NB4 (cell line): ENCODE measurements at regions not wholly inside any gene's neighbourhood (a gene's known extent, or its start where the extent isn't known, plus 50 kb on each side); places are given as distances from the start of the nearest gene placed in this dataset.
"Not testable (repeated sequence)": the region's sequence is repeated elsewhere in the genome, so short reads cannot be mapped to it uniquely, and the experiment has no call there.

Experiments
- DNase-seq: peaks from one replicate; pipeline ENCODE4 v3.0.0; 2010; ENCODE audit warnings: low read depth
- H3K4me3 ChIP-seq: one replicate; pipeline ENCODE4 v1.5.1; 2011; ENCODE audit warnings: mild to moderate bottlenecking, low read depth, low read length, moderate library complexity
- MYC ChIP-seq: IDR thresholded peaks from 2 replicates; pipeline ENCODE4 v1.6.1; 2011; ENCODE audit warnings: low read depth, low read length
- POLR2A ChIP-seq: IDR thresholded peaks from 2 replicates; pipeline ENCODE4 v1.6.1; 2011; ENCODE audit warnings: mild to moderate bottlenecking; ENCODE audit not compliant: insufficient read length; ENCODE audit errors: extremely low read depth
- TF ChIP-seq, protein P1 (sequence below): IDR thresholded peaks from one replicate; pipeline ENCODE4 v1.5.1; 2012; ENCODE audit warnings: low read depth, low read length
- TF ChIP-seq, protein P2 (sequence below): IDR thresholded peaks from 2 replicates; pipeline ENCODE4 v1.6.1; 2011; ENCODE audit warnings: low read depth, low read length

DNA sequence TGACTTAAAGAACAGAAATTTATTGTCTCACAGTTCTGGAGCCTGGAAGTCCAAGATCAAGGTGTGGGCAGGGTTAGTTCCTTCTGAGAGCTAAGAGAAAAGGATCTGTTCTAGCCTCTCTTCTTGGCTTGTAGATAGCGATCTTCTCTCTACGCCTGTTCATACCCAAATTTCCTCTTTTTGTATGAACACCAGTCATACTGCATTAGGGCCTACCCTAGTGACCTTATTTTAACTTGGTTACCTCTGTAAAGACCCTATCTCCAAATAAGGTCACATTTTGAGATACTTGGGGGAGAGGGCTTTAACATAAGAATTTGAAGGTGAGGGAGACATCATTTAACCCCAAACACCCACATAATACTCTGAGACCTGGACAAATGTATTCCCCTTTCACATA lies 55.6 kb upstream of the SPP1 start:
- no peak for TF ChIP-seq MYC
- no peak overlapping the region for H3K4me3 ChIP-seq
- DNase-seq = peak; percentile 47

DNA sequence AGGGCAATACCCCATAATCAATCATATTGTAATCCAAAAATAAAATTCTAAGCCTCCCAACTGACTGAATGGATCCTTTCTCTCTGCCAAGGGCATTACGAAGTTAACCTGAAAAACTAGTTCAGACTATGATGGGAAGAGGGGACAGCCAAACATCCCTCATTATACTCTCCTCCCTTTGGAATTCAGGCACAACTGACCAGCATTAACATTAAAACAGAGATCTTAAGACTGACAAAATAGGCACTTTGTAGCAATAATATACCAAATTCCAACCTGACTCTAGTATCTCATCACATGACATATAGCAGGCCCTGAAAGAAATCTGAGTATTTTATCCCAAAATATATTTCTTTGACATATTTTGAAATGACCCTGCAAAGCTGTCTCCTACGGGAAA lies 55.0 kb upstream of the SPP1 start:
- no peak for DNase-seq
- TF ChIP-seq POLR2A = no peak
- no peak for TF ChIP-seq MYC
- TF ChIP-seq, protein P1, sequence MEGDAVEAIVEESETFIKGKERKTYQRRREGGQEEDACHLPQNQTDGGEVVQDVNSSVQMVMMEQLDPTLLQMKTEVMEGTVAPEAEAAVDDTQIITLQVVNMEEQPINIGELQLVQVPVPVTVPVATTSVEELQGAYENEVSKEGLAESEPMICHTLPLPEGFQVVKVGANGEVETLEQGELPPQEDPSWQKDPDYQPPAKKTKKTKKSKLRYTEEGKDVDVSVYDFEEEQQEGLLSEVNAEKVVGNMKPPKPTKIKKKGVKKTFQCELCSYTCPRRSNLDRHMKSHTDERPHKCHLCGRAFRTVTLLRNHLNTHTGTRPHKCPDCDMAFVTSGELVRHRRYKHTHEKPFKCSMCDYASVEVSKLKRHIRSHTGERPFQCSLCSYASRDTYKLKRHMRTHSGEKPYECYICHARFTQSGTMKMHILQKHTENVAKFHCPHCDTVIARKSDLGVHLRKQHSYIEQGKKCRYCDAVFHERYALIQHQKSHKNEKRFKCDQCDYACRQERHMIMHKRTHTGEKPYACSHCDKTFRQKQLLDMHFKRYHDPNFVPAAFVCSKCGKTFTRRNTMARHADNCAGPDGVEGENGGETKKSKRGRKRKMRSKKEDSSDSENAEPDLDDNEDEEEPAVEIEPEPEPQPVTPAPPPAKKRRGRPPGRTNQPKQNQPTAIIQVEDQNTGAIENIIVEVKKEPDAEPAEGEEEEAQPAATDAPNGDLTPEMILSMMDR = no peak
- TF ChIP-seq, protein P2, sequence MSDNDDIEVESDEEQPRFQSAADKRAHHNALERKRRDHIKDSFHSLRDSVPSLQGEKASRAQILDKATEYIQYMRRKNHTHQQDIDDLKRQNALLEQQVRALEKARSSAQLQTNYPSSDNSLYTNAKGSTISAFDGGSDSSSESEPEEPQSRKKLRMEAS = no peak
- H3K4me3 ChIP-seq = no peak overlapping the region

DNA sequence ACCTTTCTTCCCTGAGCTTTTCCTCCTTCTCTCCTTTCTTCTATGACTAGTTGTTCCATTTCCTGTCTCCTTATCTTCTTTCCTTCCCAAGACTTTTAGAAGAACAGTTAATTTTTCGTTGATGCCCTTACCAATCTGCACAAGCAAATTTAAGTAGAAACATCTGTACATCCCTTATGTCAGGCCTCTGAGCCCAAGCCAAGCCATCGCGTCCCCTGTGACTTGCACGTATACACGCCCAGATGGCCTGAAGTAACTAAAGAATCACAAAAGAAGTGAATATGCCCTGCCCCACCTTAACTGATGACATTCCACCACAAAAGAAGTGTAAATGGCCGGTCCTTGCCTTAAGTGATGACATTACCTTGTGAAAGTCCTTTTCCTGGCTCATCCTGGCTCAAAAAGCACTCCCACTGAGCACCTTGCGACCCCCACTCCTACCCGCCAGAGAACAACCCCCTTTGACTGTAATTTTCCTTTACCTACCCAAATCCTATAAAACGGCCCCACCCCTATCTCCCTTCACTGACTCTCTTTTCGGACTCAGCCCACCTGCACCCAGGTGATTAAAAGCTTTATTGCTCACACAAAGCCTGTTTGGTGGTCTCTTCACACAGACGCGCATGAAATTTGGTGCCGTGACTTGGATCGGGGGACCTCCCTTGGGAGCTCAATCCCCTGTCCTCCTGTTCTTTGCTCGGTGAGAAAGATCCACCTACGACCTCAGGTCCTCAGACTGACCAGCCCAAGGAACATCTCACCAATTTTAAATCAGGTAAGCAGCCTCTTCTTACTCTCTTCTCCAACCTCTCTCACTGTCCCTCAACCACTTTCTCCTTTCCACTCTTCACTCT lies 53.7 kb upstream of the SPP1 start:
- not testable (repeated sequence) for DNase-seq, H3K4me3 ChIP-seq

DNA sequence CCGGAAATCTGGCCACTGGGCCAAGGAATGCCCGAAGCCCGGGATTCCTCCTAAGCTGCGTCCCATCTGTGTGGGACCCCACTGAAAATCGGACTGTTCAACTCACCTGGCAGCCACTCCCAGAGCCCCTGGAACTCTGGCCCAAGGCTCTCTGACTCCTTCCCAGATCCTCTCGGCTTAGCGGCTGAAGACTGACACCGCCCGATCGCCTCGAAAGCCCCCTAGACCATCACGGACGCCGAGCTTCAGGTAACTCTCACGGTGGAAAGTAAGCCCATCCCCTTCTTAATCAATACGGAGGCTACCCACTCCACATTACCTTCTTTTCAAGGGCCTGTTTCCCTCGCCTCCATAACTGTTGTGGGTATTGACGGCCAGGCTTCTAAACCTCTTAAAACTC lies 51.4 kb upstream of the SPP1 start:
- not testable (repeated sequence) for DNase-seq

More for the DNA sequence above, 51.4 kb upstream of the SPP1 start:
- not testable (repeated sequence) for H3K4me3 ChIP-seq
